ENCODE measurements at regions not wholly inside any gene's neighbourhood (a gene's known extent, or its start where the extent isn't known, plus 50 kb on each side); places are given as distances from the start of the nearest gene placed in this dataset.

DNA sequence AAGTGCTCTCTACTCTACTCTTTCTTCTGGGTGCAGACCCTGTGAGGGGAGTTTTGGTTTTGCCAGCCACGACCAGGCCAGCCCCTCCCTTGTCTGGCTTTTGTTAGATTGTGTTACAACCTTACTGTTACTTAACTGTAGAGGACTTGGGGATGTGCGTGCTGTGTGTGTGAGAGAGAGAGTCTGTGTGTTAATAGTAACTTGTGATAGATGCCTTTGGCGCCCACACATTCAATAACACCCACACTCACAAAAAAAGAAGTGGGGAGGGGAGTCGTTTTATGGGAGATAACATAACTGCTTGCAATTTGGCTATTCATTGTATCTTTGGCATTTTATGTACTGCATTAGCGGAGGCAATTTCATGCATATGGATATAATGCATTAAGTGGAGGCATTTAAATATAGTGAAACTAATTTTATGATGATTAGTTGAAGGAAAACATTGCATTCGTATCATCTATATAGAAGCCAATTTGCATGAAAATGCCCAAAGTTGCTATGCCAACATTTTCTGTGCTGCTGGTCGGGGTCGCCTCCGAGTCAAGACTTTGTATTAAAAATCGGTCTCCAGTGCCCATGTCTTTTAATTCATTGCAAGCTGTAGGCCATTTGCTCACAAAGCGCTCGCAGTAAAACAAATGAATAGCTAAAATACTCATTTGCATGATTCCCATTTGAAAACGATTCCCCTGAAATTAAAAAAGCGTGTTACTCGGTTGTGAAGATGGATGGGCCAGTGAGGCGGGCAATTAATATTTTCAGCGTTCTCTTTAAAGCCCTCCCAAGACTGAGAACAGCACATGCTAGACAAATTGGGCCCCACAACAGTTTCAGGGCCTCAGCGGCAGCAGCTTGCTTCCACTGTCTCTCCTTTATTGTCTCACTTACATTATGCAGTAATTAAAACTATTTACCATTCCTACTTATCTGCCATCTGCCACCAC, 158.5 kb upstream of the SMAD3 start:
- DNase-seq = no peak

DNA sequence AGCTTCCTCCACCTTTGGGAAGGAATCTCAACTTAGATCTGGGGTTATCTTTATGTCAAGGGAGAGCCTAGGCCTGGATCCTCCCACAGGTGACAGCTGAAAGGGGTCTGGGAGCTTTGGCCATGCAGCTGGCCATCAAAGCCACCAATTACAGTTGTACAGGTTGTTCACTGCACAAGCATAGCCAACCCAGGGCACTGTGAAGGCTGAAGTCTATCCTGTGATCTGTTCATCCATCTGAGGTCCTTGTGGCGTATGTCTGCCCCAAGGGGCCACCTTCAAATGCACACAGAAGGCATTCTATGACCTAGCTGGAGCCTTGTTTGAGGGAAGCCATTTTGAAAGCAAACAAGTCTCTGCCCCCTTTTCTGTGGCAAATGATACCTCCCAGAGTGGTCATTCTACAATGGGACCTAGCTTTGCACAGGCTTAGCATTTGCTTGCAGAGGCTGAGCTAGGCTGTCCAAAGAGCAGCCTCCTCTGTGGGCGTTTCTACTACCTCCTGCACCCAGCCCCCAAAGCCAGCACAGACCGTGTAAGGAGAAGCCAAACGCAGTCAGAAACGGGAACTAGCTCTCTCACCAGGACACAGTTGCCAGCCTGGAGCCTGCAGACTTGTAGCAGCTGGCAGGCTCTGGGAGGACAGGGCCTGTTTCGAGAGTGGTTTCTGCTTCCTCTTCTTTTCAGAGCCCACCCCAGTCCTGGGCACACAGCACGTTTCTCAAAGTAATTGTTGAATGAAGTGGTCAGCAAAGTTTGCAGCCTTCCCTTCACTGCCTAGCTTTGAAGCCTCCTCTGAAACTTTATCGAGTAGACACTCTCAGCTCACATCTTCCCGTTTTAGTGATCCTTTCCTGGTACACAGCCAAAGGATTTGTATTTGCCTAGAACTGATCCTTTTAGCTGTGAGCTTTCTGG, 157.3 kb upstream of the SMAD3 start:
- no peak for DNase-seq

DNA sequence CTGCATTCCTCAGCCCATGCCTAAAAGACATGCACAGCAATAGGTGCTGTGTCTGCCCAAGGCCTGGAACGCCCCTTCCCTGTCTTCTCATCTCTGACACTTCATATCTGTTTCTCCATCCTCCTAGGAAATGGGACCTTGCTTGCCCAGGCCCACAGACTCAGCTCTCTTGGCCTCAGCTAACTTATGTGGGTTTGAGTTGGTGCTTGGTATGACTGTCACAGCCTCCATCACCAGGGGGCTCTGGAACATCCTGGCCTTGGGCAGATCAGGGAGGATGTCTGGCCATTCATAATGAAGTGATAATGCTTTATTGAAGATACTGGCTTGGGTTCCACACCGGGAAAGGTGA, 156.7 kb upstream of the SMAD3 start:
- no peak for DNase-seq

DNA sequence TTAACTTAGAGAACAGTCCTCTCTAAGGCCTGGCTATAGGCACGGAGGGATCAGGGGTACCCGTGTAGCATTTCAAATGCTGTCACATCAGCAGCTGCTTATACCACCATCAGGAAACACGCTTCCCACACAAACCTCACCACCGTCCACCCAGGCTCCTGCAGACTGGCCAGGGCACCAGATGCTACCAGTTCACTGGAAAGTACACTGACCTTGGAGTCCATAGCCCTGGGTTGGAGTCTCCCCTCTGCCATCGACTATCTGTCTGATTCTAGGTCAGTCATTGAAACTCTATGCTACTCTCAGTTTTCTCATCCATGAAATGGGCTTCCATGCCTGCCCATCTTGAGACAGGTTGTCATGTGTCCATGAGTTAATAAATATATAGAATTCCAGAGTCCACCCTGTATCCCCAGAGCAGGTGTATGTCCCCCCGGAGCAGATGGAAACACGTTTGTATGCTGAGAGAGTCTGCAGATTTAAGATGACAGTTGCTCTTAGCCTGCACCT, 156.0 kb upstream of the SMAD3 start:
- no peak for DNase-seq

DNA sequence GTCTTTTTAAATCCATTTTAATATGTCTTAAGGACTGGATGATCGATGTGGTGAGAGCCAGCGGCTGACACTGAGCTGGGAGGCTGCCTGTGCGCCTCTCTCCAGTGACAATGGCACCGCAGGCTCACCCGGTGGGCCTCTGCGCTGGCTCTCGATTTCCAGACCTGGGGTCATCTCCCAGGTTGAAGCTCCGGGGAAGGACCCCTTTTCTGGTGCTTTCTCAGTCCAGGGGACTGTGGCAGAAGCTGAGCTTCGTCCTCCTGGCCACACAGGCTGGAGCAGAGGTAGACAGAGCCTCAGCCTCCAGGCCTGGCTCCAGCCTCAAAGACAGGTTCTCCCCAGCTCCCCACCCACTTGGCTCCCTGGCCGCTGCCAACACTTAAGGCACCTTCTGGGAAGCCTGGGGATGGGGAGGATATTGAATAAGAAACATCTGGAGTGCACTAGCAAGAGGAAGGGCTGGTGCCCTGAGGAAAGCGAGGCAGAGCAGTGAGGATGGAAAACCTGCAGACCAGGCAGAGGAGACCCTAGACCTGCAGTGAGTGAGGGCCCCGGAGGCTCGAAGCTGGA, 154.2 kb upstream of the SMAD3 start:
- no peak for DNase-seq

DNA sequence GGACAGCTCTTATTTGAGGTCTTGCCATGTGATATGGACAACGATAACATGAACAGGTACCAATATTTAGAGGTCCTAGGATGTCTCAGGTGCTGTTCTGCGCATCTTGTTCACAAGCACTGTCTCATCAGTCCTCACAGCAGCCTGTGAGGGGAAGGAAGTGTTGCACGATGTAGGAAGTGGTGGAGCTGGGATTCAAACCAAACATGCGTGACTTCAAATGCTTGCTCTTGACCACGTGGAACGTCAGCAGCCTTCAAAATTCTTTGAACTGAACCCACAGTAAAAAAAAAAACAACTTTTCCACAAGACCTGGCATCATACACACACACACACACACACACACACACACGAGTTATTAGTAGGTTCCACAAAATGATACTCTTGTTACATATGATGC, 153.4 kb upstream of the SMAD3 start:
- peak; percentile 40 for DNase-seq

DNA sequence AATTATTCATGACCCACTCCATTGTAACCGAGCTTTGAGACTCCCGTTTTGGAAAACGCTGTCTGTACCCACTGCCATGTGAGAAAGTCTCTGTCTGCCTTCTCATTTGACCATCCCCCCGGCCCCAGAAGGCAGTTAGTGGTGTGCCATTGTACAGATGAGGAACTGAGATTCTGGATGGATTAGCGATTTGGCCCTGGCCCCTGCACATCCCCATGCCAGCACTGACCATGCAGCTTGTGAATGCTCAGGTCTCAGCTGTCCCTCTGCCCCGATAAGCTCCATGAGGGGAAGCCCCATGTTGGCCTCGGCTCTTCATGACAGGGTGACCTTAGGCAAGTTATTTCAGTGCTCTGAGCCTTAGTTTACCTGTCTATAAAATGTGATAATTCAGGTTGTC, 153.0 kb upstream of the SMAD3 start:
- DNase-seq = no peak

DNA sequence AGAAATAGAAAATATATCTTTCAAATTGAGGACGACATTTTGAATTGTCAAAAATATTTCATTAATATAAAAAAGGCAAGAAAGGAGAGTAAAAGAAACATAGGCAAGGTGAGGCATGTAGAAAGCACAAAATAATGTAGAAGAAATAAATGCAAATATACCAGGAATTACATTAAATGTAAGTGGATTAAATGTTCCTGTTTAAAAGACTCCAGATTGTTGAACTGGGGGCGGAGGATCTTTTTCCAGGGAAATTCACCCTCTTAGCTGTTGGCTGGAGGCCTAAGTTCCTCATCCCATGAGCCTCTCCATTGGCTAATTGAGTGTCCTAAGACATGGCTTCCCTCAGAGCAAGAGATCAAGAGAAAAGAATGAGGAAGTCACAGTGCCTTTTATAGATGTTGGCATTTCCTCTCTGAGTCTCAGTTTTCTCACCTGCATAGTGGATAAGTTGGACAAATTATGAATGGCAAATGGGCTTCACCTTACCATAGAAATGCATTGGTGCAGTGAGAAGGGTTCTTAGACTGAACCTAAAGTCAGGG, 147.4 kb upstream of the SMAD3 start:
- DNase-seq = no peak

DNA sequence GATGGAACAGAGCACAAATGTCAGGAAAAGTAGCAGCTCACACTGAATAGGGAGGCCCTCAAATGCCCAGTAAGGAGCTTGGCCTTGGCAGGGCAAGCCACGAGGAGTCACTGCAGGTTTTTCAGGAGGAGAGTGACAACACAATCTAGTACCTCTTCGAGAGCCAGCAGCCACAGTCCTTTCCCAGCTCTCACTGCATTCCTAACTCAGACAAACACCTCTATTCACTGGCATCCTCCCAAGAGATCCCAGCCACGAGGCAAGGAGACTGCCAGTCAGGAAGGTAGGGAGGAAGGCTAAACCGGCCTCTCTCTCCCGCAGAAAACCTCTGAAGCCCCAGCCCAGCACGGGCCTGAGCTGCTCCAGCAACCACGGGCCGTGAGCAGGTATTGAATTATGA, 146.0 kb upstream of the SMAD3 start:
- no peak for DNase-seq

DNA sequence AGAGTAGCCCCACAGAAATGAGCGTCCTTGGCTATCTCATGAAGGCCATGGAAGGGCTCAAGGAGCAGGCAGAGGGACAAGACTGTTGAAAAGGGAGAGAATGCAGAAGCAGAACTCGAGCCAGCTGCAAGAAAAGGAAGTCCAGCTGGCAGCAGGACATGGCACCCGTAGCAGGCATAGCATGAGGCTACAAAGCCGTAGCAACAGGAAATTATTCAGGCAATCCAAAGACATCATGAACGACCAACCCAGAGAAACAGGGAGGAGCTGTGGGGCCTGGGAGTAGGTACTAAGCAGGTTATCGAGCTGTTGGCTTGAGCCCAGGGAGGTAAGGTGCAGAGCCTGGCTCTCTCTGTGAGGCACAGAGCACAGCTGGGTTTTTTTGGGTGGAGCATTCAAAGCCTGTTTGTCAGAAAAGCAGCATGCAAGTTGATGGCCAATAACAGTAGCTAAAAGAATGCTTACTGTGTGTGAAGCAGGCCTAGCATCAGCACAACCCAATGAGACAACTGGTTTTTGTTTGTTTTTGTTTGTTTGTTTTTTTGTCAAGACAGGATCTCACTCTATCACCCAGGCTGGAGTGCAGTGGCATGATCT, 144.0 kb upstream of the SMAD3 start:
- no peak for DNase-seq

DNA sequence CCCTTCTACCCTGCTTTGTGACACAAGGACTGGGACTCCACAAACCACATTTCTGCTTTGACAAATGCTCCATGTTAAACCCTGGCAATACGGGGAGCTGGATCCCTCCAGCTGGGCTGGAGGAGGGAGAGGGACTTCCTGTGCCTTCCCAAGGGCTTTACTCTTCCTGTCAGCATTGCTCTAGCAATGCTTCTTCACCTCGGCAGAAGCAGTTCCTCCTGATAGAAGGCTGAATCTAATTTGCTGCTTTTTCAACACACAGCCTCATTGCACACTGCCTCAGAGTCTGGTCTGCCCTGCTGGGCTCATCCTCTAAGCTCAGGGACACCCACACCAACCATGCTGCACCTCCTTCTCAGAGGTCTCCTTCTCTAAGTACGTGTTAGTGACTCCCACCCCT, 142.8 kb upstream of the SMAD3 start:
- DNase-seq = no peak

DNA sequence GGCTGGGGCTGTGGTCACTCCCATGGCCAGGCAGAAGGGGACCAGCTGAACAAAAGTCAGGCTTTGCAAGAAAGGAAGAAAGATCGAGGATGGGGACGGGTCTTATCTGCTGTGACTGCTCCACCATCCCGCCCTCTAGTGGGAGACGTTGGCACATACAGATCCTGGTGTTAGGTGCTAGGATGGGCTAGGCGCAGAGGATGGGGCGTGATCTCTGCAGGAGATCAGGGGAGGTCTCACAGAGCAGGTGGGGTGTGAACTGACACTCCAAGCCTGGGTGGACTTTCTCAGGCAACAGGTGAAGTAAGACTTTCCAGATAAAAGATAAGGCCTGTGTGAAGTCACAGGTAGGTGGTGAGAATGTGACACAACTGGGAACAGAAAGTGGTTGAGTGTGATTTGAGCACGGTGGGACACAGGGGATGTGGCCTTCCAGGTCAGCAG, 141.9 kb upstream of the SMAD3 start:
- DNase-seq = peak; percentile 27

DNA sequence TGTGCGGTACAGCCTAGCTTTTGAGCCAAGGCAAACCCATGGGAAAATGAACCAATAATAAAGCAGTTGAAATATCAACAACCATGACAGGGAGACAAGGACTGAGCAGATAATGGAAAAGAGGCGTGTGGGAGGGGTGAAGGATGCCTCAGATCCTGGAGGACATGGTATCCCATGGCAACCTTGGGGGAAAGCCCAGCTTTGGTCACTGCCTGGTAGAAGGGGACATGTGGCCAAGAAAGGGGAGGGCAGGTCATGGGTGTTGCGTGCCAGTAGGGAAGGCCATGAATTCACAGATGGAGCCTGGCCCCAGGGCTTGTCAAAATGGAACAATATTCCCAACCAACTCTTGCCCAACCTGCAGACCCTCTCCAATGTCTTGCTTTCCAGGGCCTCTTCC, 140.5 kb upstream of the SMAD3 start:
- no peak for DNase-seq

DNA sequence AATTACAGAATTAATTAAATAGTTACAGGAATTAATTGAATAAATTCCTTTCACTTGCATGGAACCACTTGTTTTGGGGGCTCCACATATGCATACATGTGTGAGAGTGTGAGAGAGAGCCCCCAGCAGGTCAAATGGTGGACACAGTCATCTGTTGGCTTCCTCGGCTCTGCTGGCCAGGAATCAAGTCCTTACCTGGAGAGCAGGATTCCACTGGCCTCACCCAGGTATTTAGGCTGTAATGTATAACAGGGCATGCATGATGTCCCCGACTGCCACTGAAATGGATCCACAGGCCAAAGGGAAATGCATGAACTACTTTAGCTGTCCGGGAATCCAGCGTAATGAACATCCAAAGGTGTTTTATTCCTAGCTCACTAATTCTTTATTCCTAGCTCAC, 139.7 kb upstream of the SMAD3 start:
- no peak for DNase-seq

DNA sequence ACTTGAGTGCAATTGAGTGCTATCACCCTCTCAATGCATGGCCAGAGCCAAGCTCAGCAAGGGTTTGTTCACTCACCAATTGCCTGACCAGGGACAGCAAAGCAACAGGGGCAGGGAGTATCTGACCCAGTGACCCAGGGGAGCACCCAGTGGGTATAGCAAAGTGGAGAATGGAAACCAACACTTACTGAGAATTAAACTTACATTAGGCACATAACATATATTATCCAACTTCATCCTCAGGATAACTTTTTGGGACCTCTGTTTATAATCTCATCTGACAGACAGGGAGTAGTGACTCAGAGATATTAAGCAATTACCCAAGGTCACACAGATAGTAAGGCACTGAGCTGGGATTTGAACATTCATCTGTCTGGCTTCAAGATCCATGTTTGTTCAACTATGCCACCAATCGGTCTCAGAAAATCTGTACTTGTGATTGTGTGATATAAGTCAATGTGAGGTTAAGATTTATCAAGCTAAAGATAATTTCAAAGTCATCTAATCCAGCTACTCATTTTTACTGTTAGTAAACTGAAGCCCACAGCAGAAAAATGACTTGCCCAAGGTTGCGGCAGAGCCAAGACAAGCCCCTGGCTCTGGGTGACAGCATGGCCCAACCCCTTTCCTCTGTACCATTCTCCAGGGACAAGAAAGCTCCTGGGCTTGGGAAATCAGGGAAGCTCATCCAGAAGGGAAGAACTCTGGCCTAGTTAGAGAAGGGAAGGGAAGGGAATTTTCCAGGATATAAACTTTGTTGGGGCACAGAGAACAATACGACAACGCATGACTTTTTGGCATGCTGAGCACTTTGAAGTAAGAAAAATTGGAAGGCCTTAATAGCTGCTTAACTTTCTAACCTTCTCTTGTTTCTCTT, 138.0 kb upstream of the SMAD3 start:
- DNase-seq = no peak

DNA sequence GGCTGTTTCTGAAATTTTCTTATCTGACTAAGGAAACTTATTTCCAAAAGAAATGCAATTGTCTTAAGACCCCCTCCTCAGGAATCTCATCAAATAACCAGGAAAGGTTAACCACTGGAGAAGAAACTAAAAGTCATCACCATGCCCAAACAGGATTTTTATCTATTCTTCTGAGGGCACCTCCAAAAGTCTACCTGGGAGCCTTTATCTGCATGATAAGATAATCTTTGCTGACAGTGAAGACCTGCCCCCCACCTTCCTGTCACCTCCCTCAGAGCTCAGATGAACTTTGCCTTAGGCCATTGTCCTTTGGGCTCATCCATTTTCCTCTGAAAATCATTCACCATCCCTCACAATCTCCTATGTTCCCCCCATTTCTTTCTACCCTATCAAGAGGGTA, 137.3 kb upstream of the SMAD3 start:
- DNase-seq = no peak

DNA sequence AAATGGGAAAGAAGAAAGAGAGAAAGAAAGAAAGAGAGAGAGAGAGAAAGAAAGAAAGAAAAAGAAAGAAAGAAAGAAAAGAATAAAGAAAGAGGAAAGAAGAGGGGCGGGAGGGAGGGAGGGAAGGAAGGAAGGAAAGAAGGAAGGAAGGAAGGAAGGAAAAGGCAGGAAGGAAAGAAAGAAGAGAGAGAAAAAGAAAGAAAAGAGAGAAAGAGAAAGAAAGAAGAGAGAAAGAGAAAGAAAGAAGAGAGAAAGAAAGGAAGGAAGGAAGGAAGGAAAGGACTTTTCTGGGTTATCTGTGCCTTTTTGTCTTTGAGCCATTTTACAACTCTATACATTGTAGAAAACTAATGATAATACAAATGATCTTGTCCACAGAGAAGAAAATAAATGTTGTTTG, 136.6 kb upstream of the SMAD3 start:
- no peak for DNase-seq

DNA sequence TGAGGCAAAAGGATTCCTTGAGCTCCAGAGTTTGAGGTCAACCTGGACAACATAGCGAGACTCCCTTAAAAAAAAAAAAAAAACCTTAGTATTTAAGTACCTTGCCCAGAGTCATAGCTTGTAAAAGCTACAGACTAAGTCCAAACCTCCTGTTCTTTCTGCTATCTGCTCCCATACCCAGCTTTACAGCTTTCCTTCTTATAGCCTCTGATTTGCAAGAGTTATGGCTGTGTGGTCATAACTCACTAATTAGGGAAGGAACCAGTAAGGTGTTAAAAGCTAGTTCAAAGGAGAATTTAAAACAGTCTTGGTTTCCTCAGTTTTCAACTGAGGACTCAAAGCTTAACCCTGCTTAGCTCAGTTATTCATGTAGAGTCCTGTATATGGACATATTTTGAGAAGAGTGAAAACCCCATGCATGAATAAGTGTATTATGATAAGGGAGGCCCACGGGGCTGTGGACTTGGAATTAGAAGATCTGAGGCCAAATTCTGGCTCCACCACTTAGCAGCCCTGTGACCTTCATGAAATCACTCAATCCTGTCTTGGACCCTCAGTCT, 135.5 kb upstream of the SMAD3 start:
- no peak for DNase-seq

DNA sequence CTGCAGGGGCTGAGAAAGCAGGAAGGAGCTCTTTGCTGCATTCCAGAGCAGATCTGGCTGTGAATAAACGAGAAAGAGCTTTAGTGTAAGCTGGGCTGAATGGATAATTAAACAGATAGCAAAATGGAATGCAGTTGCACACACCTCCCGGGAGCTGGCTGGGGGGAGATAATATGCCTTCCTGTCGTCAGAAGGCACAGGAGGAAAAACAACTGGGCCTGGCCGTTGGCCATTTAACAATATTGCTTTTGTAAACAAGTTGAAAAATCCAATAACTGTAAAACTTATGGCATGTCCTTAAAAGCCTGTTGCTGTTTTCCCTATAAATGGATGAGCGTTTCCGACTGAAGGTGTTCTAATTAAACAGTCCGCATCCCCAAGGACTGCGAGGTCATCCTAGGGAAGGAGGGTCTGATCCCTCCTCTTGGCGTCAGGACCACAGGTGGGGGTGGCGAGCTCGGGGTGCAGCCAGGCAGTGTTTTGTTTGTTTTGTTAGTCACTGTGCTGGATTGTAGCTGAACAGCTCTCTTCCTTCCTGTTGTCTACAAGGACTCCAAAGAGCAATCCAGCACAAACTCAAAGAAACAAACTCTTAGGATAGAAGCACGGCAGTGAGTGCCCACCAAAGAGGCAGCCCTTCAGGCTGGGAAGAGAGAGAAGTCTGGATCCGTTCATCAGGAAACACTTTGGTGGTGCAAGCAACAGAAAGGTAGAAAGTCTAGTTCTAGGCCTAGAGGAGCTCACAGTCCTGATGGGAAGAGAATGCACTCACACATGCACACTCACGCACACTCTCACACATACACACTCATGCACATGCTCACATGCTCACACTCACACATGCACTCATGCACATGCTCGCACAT, 133.4 kb upstream of the SMAD3 start:
- DNase-seq = no peak

DNA sequence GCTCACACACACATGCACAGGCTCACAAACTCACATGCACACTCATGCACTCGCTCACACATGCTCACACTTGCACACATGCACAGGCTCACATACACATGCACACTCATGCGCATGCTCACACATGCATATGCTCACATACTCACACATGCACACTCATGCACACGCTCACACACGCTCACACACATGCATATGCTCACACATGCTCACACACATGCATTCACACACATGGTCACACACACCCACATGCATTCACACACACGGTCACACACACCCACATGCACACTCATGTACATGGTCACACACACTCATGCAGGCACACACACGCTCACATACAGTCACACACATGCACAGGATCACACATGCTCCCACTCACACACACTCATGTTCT, 132.8 kb upstream of the SMAD3 start:
- DNase-seq = no peak
